MM.1S (cell line): ENCODE measurements at regions not wholly inside any gene's neighbourhood (a gene's known extent, or its start where the extent isn't known, plus 50 kb on each side); places are given as distances from the start of the nearest gene placed in this dataset.

ENCODE experiments used
- EZH2phosphoT487 ChIP-seq: fragments of 300-600 bp; sonication (generic); IDR thresholded peaks from 2 replicates; pipeline ENCODE4 v1.6.1; 2018; ENCODE audit warnings: antibody characterized with exemption, low read length
- TF ChIP-seq, protein P1 (sequence below): fragments of 300-600 bp; sonication (generic); IDR thresholded peaks from 2 replicates; pipeline ENCODE4 v1.5.1; 2016; ENCODE audit warnings: antibody characterized with exemption, low read length, mixed read lengths

DNA sequence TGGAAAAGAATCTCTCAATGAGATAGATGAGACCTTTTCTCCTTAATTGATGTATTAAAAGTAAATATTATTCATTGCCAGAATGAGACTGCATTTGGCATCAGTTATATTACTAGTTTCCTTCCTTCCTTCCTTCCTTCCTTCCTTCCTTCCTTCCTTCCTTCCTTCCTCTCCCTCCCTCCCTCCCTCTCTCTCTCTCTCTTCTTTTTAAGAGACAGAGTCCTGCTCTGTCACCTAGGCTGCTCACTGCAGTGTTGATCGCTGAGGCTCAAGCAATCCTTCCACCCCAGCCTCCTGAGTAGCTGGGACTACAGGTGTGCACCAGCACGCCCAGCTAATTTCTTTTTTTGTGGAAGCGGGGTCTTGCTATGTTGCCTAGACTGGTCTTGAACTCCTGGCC is 50.4 kb upstream of the ARX start:
- TF ChIP-seq, protein P1, sequence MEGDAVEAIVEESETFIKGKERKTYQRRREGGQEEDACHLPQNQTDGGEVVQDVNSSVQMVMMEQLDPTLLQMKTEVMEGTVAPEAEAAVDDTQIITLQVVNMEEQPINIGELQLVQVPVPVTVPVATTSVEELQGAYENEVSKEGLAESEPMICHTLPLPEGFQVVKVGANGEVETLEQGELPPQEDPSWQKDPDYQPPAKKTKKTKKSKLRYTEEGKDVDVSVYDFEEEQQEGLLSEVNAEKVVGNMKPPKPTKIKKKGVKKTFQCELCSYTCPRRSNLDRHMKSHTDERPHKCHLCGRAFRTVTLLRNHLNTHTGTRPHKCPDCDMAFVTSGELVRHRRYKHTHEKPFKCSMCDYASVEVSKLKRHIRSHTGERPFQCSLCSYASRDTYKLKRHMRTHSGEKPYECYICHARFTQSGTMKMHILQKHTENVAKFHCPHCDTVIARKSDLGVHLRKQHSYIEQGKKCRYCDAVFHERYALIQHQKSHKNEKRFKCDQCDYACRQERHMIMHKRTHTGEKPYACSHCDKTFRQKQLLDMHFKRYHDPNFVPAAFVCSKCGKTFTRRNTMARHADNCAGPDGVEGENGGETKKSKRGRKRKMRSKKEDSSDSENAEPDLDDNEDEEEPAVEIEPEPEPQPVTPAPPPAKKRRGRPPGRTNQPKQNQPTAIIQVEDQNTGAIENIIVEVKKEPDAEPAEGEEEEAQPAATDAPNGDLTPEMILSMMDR: no peak
- no peak for TF ChIP-seq EZH2phosphoT487
